DOHH2 (cell line): ENCODE measurements at regions not wholly inside any gene's neighbourhood (a gene's known extent, or its start where the extent isn't known, plus 50 kb on each side); places are given as distances from the start of the nearest gene placed in this dataset.

ENCODE experiments used
- H3F3A ChIP-seq: fragments of 200-600 bp; sonication (generic), shearing (Covaris generic); 2 replicates; pipeline ENCODE4 v1.6.0; 2016; ENCODE audit warnings: antibody characterized with exemption, mild to moderate bottlenecking; ENCODE audit not compliant: control insufficient read depth, insufficient read depth
- H3K27ac ChIP-seq: fragments of 200-600 bp; sonication (generic); 2 replicates; pipeline ENCODE4 v1.5.1; 2014; ENCODE audit warnings: low read depth, mild to moderate bottlenecking, low read length, moderate library complexity
- H3K27me3 ChIP-seq: fragments of 200-600 bp; sonication (generic); 2 replicates; pipeline ENCODE4 v1.6.1; 2014; ENCODE audit warnings: mild to moderate bottlenecking, low read length, mixed read lengths; ENCODE audit not compliant: control insufficient read depth
- H3K36me3 ChIP-seq: fragments of 200-600 bp; sonication (generic); 2 replicates; pipeline ENCODE4 v1.6.1; 2014; ENCODE audit warnings: mild to moderate bottlenecking, low read length, moderate library complexity, mixed read lengths; ENCODE audit not compliant: control insufficient read depth
- H3K4me1 ChIP-seq: fragments of 200-600 bp; sonication (generic); 2 replicates; pipeline ENCODE4 v1.6.1; 2014; ENCODE audit warnings: mild to moderate bottlenecking, low read length, mixed read lengths; ENCODE audit not compliant: control insufficient read depth
- H3K4me2 ChIP-seq: fragments of 200-600 bp; sonication (generic); 2 replicates; pipeline ENCODE4 v1.6.0; 2014; ENCODE audit warnings: mild to moderate bottlenecking, low read length, moderate library complexity
- H3K4me3 ChIP-seq: fragments of 200-600 bp; sonication (generic); 2 replicates; pipeline ENCODE4 v1.5.1; 2014; ENCODE audit warnings: mild to moderate bottlenecking, low read length, mixed read lengths
- H3K79me2 ChIP-seq: fragments of 200-600 bp; sonication (generic); 2 replicates; pipeline ENCODE4 v1.6.1; 2014; ENCODE audit warnings: mild to moderate bottlenecking, low read length, mixed read lengths; ENCODE audit not compliant: control insufficient read depth
- H3K9me2 ChIP-seq: fragments of 200-600 bp; sonication (generic); replicated peaks from 2 replicates; pipeline ENCODE4 v1.6.1; 2014; ENCODE audit warnings: mild to moderate bottlenecking, low read length, mixed read lengths; ENCODE audit not compliant: control insufficient read depth
- H3K9me3 ChIP-seq: fragments of 200-600 bp; sonication (generic); 2 replicates; pipeline ENCODE4 v1.6.1; 2014; ENCODE audit warnings: antibody characterized with exemption, low read length, mixed read lengths; ENCODE audit not compliant: control insufficient read depth, insufficient read depth
- H4K20me1 ChIP-seq: fragments of 200-600 bp; sonication (generic); 2 replicates; pipeline ENCODE4 v1.6.0; 2014; ENCODE audit warnings: low read depth, mild to moderate bottlenecking, antibody characterized with exemption, low read length, moderate library complexity; ENCODE audit not compliant: control insufficient read depth, insufficient read depth
- CTCF ChIP-seq: fragments of 200-600 bp; sonication (generic); IDR thresholded peaks from one replicate; pipeline ENCODE4 v1.5.1; 2014; ENCODE audit warnings: antibody characterized with exemption, mild to moderate bottlenecking, low read depth, low read length; ENCODE audit not compliant: poor library complexity, severe bottlenecking
- EZH2phosphoT487 ChIP-seq: fragments of 200-600 bp; sonication (generic); IDR thresholded peaks from 2 replicates; pipeline ENCODE4 v1.6.1; 2017; ENCODE audit warnings: borderline replicate concordance, mild to moderate bottlenecking, antibody characterized with exemption, low read length, moderate library complexity, mixed read lengths

GRCh38 chr9:79480639-79481038 is 91.1 kb upstream of the TLE4 start:
- Histone ChIP-seq H3K27ac (no peak overlapping the region), H3K9me2 (no peaks in the 10 kb centered on the region), H3K4me2 (no peak overlapping the region), H3K9me3 (no peaks in the 10 kb centered on the region), H4K20me1 (no peaks in the 10 kb centered on the region), H3K4me3 (no peak overlapping the region), H3K4me1 (no peaks in the 10 kb centered on the region), H3K79me2 (no peaks in the 10 kb centered on the region), H3K36me3 (no peaks in the 10 kb centered on the region), H3F3A (no peaks in the 10 kb centered on the region), H3K27me3 (no peaks in the 10 kb centered on the region)
- TF ChIP-seq EZH2phosphoT487 (no peak), CTCF (no peak)

- no peaks in the 10 kb centered on the region for H3K79me2 ChIP-seq
- H3K4me3 ChIP-seq: no peak overlapping the region
- H3K27me3 ChIP-seq: no peaks in the 10 kb centered on the region
- TF ChIP-seq CTCF (no peak), EZH2phosphoT487 (no peak)
- H3K27ac ChIP-seq: no peak overlapping the region
- no peaks in the 10 kb centered on the region for H3K4me1 ChIP-seq
- H3K9me2 ChIP-seq: no peaks in the 10 kb centered on the region
- no peaks in the 10 kb centered on the region for H3K36me3 ChIP-seq
- no peak overlapping the region for H3K4me2 ChIP-seq
- H3F3A ChIP-seq: no peaks in the 10 kb centered on the region
- no peaks in the 10 kb centered on the region for H3K9me3 ChIP-seq
- no peaks in the 10 kb centered on the region for H4K20me1 ChIP-seq
Observed at GRCh38 chr9:79481846-79482477, 89.8 kb upstream of the TLE4 start.

GRCh38 chr9:79485258-79485657 is 86.5 kb upstream of the TLE4 start:
- Histone ChIP-seq H3K27me3 (no peaks in the 10 kb centered on the region), H3K9me3 (no peaks in the 10 kb centered on the region), H3K4me1 (no peaks in the 10 kb centered on the region), H3K79me2 (no peaks in the 10 kb centered on the region), H3K36me3 (no peaks in the 10 kb centered on the region), H3K27ac (no peak overlapping the region), H3K4me3 (no peak overlapping the region), H3K9me2 (no peaks in the 10 kb centered on the region), H4K20me1 (no peaks in the 10 kb centered on the region), H3K4me2 (no peak overlapping the region), H3F3A (no peaks in the 10 kb centered on the region)
- TF ChIP-seq EZH2phosphoT487 (no peak), CTCF (no peak)
